DMS53 (cell line): ENCODE measurements at regions not wholly inside any gene's neighbourhood (a gene's known extent, or its start where the extent isn't known, plus 50 kb on each side); places are given as distances from the start of the nearest gene placed in this dataset.
"Not testable (repeated sequence)": the region's sequence is repeated elsewhere in the genome, so short reads cannot be mapped to it uniquely, and the experiment has no call there.

Source experiments
- DNase-seq: peaks from one replicate; lab custom pipeline; 2025; lab: John Stamatoyannopoulos, UW

GRCh38 chr16:16624367-16624766 is 245.4 kb downstream of the NPIPA7 start:
- not testable (repeated sequence) for DNase-seq

GRCh38 chr16:16625140-16625539 is 246.2 kb downstream of the NPIPA7 start:
- DNase-seq, result not testable (repeated sequence)

- not testable (repeated sequence) for DNase-seq
These were observed 248.9 kb downstream of the NPIPA7 start for GRCh38 chr16:16627865-16628264.

GRCh38 chr16:16638231-16638630 is 259.3 kb downstream of the NPIPA7 start:
- not testable (repeated sequence) for DNase-seq

GRCh38 chr16:16638714-16639113 is 259.8 kb downstream of the NPIPA7 start:
- not testable (repeated sequence) for DNase-seq

GRCh38 chr16:16643828-16644227 is 264.9 kb downstream of the NPIPA7 start:
- DNase-seq, result not testable (repeated sequence)

- DNase-seq, result not testable (repeated sequence)
These were observed 269.1 kb downstream of the NPIPA7 start for GRCh38 chr16:16648002-16648401.

- not testable (repeated sequence) for DNase-seq
These were observed 293.4 kb downstream of the NPIPA7 start for GRCh38 chr16:16672180-16672812.

- not testable (repeated sequence) for DNase-seq
These were observed 295.9 kb downstream of the NPIPA7 start for GRCh38 chr16:16674820-16675219.

GRCh38 chr16:16721849-16722248 is 342.9 kb downstream of the NPIPA7 start:
- DNase-seq, result not testable (repeated sequence)

- DNase-seq, result not testable (repeated sequence)
These were observed 343.7 kb downstream of the NPIPA7 start for GRCh38 chr16:16722666-16723065.

GRCh38 chr16:16723819-16724519 is 345.0 kb downstream of the NPIPA7 start:
- DNase-seq, result not testable (repeated sequence)

- not testable (repeated sequence) for DNase-seq
These were observed 348.1 kb downstream of the NPIPA7 start for GRCh38 chr16:16727048-16727447.

GRCh38 chr16:16742573-16742972 is 363.6 kb downstream of the NPIPA7 start:
- not testable (repeated sequence) for DNase-seq

GRCh38 chr16:16754992-16755667 is 376.2 kb downstream of the NPIPA7 start:
- DNase-seq, result not testable (repeated sequence)

- DNase-seq, result no peak
These were observed 384.5 kb downstream of the NPIPA7 start for GRCh38 chr16:16763449-16763848.

GRCh38 chr16:16770717-16771116 is 391.8 kb downstream of the NPIPA7 start:
- DNase-seq, result not testable (repeated sequence)

GRCh38 chr16:16774389-16774788 is 395.4 kb downstream of the NPIPA7 start:
- no peak for DNase-seq

- no peak for DNase-seq
These were observed 399.4 kb downstream of the NPIPA7 start for GRCh38 chr16:16778332-16778731.

- DNase-seq, result no peak
These were observed 401.6 kb downstream of the NPIPA7 start for GRCh38 chr16:16780588-16780987.

- DNase-seq, result no peak
These were observed 403.2 kb downstream of the NPIPA7 start for GRCh38 chr16:16782153-16782552.

- DNase-seq, result no peak
These were observed 409.1 kb downstream of the NPIPA7 start for GRCh38 chr16:16788004-16788403.

- DNase-seq, result no peak
These were observed 411.7 kb downstream of the NPIPA7 start for GRCh38 chr16:16790597-16790996.
